Ovary (tissue), 7 donors: ENCODE measurements at regions not wholly inside any gene's neighbourhood (a gene's known extent, or its start where the extent isn't known, plus 50 kb on each side); places are given as distances from the start of the nearest gene placed in this dataset.

ENCODE experiments used
- DNase-seq, 5 donors: peaks; one replicate each; pipeline ENCODE4 v3.0.0-alpha.2; 2019 to 2020
- H3K27ac ChIP-seq, 2 donors: fragments of 200-600 bp; one replicate each; pipeline versions ENCODE4 v1.5.1 to v1.8.0; 2019 to 2022
- H3K27me3 ChIP-seq: fragments of 200-600 bp; one replicate; pipeline ENCODE4 v1.8.0; 2022
- H3K36me3 ChIP-seq: fragments of 200-600 bp; sonication (generic); one replicate; pipeline ENCODE4 v1.5.1; 2019
- H3K4me1 ChIP-seq: one replicate; pipeline ENCODE4 v1.8.1; 2013; ENCODE audit warnings: mild to moderate bottlenecking, moderate library complexity; ENCODE audit not compliant: insufficient read depth
- H3K4me3 ChIP-seq: fragments of 200-600 bp; sonication (generic); one replicate; pipeline ENCODE4 v1.5.1; 2017
- H3K9me3 ChIP-seq, 2 donors: fragments of 200-600 bp in 1 of 2; sonication (generic) in 1 of 2; one replicate each; pipeline versions ENCODE4 v1.5.1 to v1.8.1; 2013 to 2019; ENCODE audit warnings: mild to moderate bottlenecking in 1 of 2, moderate library complexity in 1 of 2
- CTCF ChIP-seq, 3 donors: fragments of 450-650 bp in 2 of 3; fragments of 200-600 bp in 1 of 3; IDR thresholded peaks; one replicate each; pipeline versions ENCODE4 v1.5.1 to v1.8.0; 2016 to 2022; ENCODE audit warnings: antibody characterized with exemption in 3 of 3, mild to moderate bottlenecking in 1 of 3
- EP300 ChIP-seq: sonication (generic); formaldehyde crosslinking; IDR thresholded peaks from one replicate; pipeline ENCODE4 v1.6.1; 2017; ENCODE audit warnings: antibody characterized with exemption
- POLR2A ChIP-seq: fragments of 450-650 bp; IDR thresholded peaks from one replicate; pipeline ENCODE4 v1.6.1; 2017; ENCODE audit warnings: antibody characterized with exemption, mild to moderate bottlenecking, moderate library complexity
- WGBS, 3 donors: extraction: QIAGEN DNeasy Blood & Tissue Kit in 1 of 3; methylation state at CpG; one replicate each; pipeline versions ENCODE4 v1.1.5 to v1.1.7; 2013 to 2017; 5-methylcytosine and 5-hydroxymethylcytosine counted together
- intact Hi-C, 4 donors: fragments of 100-400 bp; cut with DNase I; formaldehyde crosslinking; loops; one replicate each; pipeline versions ENCODE4 v1.11.0 to v1.15.1; 2022 to 2023
- donor health status: DM: no; HTN: no; CAD: no; lungs with moderate emphysema.
- donor health status: DM: no; HTN: no; CAD: no.
- donor health status: Bipolar disorder and iron deficiency.
- donor health status: DM: no; HTN: no; CAD: no.
- donor health status: DM: yes; HTN: yes; CAD: no.

- Histone ChIP-seq H3K27ac (no peak overlapping the region), H3K27me3 (no peaks in the 10 kb centered on the region), H3K4me1 (no peaks in the 10 kb centered on the region), H3K9me3 (no peaks in the 10 kb centered on the region), H3K4me3 (no peak overlapping the region), H3K36me3 (no peaks in the 10 kb centered on the region)
- TF ChIP-seq EP300 (no peak), POLR2A (no peak), CTCF (IDR thresholded peaks at IDR 0.05) (no peak)
- 52 to 66% (median 55%) methylated on average over 2 of the region's 2 CpGs for WGBS, 3 donors
- DNase-seq, result no peak
- intact Hi-C loops, result no loop called here
Observed at GRCh38 chr4:11106759-11107158, 321.9 kb downstream of the HS3ST1 start.

- no peak for DNase-seq
- Histone ChIP-seq H3K27ac (no peak overlapping the region), H3K4me1 (no peaks in the 10 kb centered on the region), H3K36me3 (no peaks in the 10 kb centered on the region), H3K9me3 (no peaks in the 10 kb centered on the region), H3K27me3 (no peaks in the 10 kb centered on the region), H3K4me3 (no peak overlapping the region)
- no peak for TF ChIP-seq POLR2A
- no peak for TF ChIP-seq CTCF (IDR thresholded peaks at IDR 0.05)
- no peak for TF ChIP-seq EP300
- intact Hi-C loops, result no loop called here
Observed at GRCh38 chr4:11106190-11106589, 322.5 kb downstream of the HS3ST1 start.

GRCh38 chr4:11105715-11106114 is 323.0 kb downstream of the HS3ST1 start:
- no peaks in the 10 kb centered on the region for H3K9me3 ChIP-seq
- intact Hi-C loops, result no loop called here
- no peak overlapping the region for H3K4me3 ChIP-seq
- WGBS, 3 donors, result 71 to 95% (median 94%) methylated on average over 3 of the region's 3 CpGs
- no peaks in the 10 kb centered on the region for H3K4me1 ChIP-seq
- no peak for DNase-seq
- no peaks in the 10 kb centered on the region for H3K36me3 ChIP-seq
- no peak overlapping the region for H3K27ac ChIP-seq
- no peaks in the 10 kb centered on the region for H3K27me3 ChIP-seq
- no peak for TF ChIP-seq CTCF (IDR thresholded peaks at IDR 0.05)
- no peak for TF ChIP-seq POLR2A
- no peak for TF ChIP-seq EP300

- Histone ChIP-seq H3K4me1 (no peaks in the 10 kb centered on the region), H3K9me3 (no peaks in the 10 kb centered on the region), H3K4me3 (no peak overlapping the region), H3K36me3 (no peaks in the 10 kb centered on the region), H3K27ac (no peak overlapping the region), H3K27me3 (no peaks in the 10 kb centered on the region)
- no peak for DNase-seq
- intact Hi-C loops, result loop anchor here in 1 of 4 donors (5.0 kb wide), 1 partner anchor 536 kb away; no protein-coding TSS in a partner anchor
- 92 to 94% (median 93%) methylated on average over 3 of the region's 3 CpGs for WGBS, 3 donors
- TF ChIP-seq CTCF (IDR thresholded peaks at IDR 0.05) (no peak), EP300 (no peak), POLR2A (no peak)
Observed at GRCh38 chr4:11098461-11098860, 330.2 kb downstream of the HS3ST1 start.

GRCh38 chr4:11097725-11098124 is 331.0 kb downstream of the HS3ST1 start:
- intact Hi-C loops, result loop anchor here in 1 of 4 donors (5.0 kb wide), 1 partner anchor 535 kb away; no protein-coding TSS in a partner anchor
- TF ChIP-seq EP300 (no peak), POLR2A (no peak), CTCF (IDR thresholded peaks at IDR 0.05) (no peak)
- H3K27me3 ChIP-seq, result no peaks in the 10 kb centered on the region
- DNase-seq, result no peak
- no peaks in the 10 kb centered on the region for H3K4me1 ChIP-seq
- 91 to 96% (median 93%) methylated on average over 2 of the region's 2 CpGs for WGBS, 3 donors
- H3K4me3 ChIP-seq, result no peak overlapping the region
- no peaks in the 10 kb centered on the region for H3K9me3 ChIP-seq
- H3K36me3 ChIP-seq, result no peaks in the 10 kb centered on the region
- no peak overlapping the region for H3K27ac ChIP-seq
